ENCODE measurements at regions not wholly inside any gene's neighbourhood (a gene's known extent, or its start where the extent isn't known, plus 50 kb on each side); places are given as distances from the start of the nearest gene placed in this dataset.
"Not testable (repeated sequence)": the region's sequence is repeated elsewhere in the genome, so short reads cannot be mapped to it uniquely, and the experiment has no call there.

DNA sequence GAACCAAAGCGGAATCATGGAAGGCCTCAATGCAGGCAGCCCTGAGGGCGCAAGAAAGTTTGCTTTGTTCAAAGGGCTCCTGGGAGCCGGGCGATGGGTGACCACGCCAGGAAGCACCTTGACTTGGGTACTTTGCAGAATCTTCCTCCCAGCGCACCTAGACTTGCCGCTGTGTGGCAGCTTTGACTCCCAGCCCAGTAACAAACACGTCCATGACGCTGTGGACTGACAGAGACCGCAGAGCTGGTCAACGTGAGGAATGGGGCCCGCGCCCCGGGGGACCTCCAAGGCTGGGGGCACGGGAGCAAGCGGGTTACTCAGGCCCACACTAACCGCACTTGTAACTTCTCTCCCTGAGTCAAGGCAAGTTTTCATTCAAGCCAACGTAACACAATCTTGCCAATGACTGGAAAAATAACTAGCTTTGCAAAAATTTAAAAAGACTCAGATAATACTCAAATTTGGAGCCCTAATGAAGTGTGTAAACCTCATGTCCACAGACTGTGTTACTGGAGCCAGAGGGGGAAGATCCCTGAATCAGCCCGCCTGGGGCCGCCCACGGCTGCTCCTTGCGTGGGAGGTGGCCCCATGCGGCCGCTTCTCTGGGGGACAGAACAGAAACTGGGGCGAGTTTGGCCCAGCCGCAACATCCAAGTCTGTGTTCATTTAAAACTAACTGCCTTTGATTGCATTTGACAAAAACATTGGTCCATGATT lies 130.8 kb downstream of the DNAJB6 start:
- no peak for DNase-seq (ENCODE audit: low spot score)

DNA sequence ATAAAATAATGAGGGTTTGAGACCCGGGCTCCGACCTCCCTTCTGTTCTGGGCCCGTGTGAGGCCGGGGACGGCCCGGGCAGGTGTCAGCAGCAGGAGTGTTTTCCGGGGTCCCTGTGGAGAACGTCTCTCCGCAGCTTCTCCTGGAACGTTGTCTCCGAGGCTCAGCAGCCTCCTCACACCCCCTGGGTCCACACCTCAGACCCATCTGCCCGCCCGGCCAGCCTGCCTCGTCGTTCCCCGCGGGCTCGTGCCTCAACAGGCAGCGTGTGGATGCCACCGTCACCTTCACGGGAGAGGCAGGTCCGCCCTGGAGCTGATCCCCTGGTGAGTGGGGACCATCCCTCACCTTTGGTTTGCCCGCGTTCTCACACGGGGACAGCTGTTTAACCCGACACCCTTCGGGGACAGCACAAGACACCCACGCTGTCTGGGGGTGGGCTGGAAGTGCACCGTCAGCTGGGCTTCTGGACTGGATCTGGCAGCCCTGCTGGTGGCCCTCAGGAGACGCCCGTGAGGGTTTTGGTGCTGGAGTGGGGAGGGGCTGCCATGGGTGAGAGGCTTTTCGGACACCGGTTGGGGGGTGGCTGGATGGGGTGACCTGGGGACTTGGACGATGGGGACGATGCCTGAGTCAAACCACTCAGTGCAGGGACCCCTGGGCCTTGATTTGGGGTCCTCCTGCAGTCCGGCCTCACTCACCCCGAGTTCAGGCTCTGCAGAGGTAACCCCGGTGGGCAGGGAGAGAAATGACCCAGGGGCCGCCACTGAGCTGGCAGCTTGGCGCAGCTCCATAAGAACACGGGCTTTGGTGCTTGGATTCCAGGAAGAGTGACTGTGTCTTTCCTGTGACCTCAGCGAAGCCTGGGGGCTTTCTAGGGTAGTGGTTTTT lies 131.7 kb downstream of the DNAJB6 start:
- no peak for DNase-seq (ENCODE audit: low spot score)

DNA sequence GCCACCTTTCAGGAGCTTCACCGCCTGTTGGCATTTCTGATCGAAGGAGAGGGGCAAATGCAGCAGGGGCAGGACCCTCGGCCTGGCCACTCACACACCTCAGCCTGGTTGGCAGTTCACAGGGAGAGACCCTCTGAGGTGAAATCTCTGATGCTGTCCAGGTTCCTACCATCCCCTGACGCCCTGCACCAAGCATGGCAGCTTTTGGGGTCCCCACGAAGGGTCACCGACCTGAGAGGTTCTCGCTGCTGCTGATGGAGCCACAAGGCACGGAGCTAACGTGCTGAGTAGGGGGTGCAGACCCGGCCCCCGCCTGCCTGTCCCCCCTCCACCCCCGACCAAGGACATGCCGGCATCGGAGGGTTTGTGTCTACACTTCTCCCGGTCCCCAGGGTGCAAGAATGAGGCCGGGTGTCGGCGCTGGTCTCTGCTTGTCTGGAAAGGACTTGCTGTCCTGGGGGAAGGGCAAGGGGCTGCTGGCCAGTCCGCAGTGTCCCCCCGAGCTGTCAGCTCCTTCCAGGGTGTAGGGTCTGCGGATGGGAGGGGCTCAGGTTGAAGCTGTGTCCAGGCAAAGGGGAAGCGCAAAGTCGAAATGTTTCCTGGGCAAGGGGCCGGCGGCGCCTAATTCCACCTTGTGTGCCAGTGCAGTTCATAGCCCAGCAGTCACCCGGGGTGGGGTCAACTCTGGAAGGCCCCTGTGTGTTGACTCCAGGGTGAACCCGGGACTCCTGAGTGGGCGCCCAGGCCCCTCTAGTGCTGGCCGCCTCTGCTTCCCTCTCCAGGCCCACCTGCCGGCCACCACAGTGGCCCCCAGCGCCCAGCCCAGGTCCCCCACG lies 132.6 kb downstream of the DNAJB6 start:
- no peak for DNase-seq (ENCODE audit: low spot score)

DNA sequence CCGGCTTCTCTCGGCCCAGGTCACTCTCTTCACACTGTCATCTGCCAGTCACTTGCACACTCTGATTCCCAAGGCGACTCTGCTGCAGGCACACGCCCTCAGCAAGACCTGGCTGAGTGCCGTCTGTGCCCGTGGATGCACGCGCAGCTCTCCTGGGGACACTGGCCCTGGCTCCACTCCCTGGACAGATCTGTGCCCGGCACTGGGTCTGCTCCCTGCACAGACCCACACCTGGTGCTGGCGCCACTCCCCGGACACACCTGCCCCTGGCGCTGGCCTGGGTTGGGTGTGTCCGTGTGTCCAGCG lies 133.2 kb downstream of the DNAJB6 start:
- no peak for DNase-seq (ENCODE audit: low spot score)

DNA sequence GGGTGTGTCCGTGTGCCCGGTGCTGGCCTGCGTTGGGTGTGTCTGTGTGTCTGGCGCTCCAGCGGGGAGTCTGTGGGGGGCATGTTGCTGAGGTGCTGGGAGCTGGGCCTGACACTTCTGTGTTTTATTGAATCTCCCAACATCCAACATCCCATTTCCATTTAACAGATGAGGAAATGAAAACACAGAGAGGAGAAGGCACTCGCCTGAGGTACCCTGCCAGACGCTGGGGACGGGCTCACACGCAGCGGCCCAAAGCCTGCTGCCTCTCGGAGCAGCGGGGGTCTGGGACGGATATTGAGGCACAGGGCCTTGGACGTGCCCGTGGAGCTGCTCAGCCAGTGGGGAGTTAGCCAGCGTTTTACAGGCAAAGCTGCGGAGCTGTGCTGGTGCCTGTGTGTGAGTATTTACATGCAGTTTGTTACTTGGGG lies 133.9 kb downstream of the DNAJB6 start:
- no peak for DNase-seq (ENCODE audit: low spot score)

DNA sequence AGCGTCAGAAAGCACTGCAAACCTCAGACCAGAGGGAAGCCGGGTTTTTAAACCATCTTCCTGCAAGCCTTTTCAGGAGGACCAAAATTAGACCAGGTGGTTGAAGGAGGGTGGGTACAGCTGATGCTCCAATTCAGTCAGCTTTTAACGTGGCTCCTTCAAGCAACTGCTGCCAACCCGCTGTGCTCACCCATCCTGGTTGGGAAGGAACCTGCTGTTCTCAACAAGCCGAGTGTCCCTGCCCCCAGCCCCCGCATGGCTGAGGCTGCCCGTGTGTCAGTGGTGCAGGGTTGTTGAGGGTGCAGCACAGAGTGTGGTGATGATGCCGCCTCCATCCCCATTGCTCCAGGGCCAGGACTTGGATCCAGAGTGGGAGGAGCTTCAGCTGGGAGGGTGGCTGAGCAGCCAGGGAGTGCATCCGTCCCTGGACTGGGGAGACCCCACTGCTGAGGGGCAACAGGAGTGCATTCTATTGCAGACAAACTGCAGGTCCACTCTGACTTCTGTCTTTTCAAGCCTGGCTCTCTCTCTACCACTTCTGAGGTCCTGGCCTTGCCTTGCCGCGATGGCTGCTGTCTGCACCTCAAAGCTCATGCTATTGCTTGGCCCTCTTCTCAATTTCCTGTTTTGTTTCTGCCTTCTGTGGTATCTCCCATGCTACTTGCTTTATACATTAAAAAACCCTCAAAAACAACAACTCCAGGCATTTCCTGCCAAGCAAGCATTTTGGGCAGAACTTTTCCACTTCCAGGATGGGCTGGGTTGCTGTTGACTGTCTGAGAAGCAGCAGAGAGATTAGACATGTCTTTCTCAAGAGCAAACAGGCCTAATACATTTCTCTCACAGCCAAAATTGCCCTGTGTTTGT lies 134.7 kb downstream of the DNAJB6 start:
- peak; percentile 35 for DNase-seq (ENCODE audit: low spot score)

DNA sequence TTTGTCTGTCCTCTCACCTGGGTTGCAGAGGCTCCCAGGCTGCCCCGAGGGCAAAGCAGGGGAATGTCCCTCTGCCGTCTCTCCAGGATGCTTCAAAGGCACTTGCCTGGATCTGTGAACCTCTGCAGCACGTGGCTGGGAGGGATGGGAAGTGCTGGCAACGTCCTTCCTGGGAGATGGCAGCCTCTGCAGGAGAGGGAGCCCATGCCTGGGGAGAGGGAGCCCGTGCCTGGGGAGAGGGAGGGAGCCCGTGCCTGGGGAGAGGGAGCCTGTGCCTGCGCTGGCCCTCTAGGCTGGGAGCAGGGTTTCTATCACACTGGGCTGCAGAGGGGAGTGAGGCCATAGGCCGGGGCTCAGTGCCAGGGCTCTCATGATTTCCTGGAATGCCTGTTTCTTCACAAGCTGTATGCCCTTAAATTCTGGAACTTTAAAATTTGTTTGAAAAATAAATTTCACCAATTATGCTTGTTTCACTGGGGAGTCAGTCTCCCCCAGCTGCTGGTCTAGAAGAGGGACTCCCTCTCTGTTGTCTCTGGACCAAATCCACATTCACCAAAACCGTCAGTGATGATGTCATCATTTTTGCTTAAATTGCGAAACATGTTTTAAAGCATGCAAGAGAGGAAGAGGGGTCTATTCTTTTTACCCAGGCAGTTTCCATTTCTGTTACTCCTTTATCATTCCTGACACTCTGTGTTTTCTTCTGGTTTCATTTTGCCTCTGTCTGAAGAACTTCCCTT lies 135.7 kb downstream of the DNAJB6 start:
- DNase-seq (ENCODE audit: low spot score), result no peak

DNA sequence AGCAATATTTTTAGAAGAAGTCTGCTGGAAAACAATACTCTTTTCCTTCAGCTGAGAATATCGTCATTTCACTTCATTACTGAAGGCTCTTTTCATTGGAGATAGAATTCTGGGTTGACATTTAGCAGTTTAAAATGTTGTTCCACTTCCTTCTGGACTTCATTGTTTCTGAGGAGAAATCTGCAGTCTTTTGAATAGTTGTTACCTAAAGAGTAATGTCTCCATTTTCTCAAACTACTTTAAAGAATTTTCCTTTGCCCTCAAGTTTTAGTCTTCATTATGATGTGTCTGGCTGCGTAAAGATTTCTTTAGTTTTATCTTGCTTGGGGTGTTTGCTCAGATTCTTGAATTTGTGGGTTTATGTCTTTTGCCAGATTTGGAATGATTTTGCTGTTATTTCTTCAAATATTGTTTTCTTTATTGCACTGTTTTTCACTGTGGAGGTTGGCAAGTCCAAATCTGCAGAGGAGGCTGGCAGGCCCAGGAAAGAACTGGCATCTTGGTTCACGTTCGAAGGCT lies 136.3 kb downstream of the DNAJB6 start:
- no peak for DNase-seq (ENCODE audit: low spot score)

DNA sequence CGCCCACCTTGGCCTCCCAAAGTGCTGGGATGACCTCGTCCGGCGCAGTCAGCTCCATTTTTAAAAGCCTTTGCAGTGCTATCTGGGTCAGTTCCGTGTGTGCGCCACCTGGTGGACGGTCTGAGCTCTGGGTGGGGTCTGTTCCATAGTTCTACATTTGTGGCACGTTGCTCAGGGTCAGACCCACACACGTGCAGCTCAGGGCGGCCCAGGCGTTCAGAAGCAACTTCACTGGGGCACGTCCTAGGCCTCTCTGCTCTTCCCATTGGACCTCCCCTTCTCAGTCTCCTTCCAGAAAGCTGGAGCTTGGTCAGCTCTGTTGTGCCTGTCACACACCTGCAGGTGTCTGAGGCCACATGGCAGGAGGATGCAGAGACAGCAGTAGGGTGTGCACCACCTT lies 137.9 kb downstream of the DNAJB6 start:
- DNase-seq (ENCODE audit: low spot score), result no peak

DNA sequence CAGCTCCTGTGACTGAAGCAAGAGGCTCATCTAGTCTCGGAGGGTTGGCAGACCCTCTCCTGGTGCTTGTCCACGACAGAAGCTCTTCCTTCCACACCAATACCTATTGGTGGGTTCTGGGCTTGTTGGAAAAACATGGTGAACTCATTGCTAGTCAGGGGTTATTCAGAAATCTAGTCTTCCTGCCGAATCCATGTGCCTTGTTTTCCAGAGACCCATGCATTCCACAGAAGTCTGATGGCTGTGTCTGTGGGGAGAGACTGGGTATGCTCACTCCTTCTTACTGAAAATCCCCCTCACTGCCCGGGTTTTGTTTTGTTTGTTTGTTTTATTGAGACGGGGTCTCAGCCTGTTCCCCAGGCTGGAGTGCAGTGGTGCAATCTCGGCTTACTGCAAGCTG lies 138.3 kb downstream of the DNAJB6 start:
- no peak for DNase-seq (ENCODE audit: low spot score)

DNA sequence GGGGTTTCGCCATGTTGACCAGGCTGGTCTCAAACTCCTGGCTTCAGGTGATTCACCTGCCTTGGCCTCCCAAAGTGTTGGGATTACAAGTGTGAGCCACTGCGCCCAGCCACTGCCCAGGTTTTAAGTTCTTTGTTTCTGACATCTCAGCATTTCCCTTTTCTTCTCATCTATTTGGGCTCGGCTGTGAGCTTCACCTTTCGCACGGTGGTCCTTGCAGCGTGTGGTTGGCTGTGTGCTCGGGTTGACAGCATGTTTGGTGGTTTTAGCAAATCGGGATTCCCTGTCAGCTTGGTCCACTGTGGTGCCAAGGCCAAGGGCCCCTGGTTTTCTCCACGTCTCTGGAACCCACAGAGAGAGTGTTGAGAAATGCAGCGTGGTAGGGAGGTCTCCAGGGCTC lies 138.8 kb downstream of the DNAJB6 start:
- DNase-seq (ENCODE audit: low spot score), result no peak

DNA sequence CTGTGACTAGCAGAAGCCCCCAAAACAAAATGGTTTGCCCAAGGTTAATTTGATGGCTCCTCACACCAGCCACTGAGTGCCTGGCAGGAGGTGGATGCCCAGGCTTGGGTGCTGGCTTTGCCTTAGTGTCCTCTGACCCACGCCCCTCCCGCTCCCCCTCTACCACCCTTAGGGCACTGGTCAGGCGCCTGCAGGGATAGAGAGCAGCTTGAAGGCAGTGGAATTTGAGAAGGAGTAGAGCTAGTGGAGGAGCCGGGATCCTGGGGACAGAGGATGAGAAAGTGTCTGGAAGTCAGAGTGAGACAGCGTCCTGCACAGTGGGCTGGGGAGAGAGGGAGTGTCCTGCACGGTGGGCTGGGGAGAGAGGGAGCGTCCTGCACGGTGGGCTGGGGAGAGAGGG lies 139.4 kb downstream of the DNAJB6 start:
- no peak for DNase-seq (ENCODE audit: low spot score)

DNA sequence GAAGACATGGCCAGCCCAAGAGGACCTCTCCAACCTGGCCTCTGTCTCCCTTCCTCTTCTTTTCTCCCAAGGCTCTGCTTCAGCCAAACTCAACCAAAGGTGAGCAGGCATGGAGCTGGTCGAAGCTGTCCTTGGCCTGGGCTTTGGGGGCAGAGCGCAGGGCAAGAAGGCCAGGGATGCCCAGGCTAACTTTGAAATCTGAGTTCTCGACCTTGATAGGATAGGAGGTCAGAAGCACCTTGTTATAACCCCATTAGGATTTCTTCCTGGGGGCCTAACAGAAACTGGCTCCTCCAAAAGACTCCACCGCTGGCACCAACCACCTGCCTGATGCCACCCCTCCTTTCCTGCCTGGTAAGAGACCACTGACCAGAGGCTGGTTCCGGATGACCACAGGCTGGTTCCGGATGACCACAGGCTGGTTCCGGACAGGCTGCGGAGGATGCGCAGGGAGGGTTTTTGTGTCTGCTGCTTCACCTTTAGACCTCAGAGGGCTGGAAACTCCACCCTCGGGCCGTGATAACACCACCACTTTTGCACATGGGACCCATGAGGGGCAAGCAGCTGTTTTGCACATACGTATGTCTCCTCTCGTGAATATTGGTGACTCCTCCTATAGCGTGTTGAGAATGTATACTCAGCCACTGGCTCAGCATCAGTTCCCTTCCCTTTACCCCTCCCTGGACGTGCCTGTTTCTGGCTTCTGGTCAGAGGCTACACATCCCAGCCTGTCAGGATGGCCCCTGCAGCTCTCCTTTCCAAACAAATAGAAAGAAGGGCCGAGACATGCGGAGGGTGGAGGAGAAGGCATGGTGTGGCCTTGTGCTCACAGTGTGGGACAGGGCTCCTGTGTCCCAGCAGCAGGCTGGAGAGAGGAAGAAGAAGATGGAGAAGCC lies 140.1 kb downstream of the DNAJB6 start:
- DNase-seq (ENCODE audit: low spot score), result no peak

DNA sequence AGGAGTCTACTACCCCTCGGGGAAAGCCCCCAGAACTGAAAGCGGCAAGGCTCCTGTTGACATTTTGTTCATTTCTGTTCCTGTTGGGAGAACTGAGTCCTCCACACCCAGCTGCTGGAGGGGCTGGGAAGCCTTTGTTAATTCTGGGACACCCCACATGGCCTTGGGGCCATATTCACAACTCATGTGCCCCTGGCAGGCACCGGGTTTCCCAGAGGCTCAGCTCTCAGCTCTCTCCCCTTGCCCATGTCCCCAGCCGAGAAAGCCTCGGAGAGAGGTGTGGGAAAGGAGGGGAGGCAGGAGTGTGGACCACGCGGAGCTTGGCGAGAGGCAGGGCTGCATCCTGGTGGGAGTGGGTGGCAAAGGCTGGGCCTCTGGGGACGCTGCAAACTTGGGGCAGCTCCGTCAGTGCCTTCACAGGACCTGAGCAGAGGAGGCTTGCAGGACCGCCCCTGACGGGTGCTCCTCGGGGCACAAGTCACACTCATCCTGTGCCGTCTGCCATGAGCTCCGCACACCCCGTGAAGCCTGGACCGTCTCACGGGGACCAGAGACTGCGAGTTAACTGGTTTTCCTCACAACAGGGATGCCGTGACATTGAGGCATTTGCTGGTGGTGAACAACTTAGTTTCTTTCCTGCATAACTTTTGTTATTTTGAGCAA lies 140.9 kb downstream of the DNAJB6 start:
- peak; percentile 50 for DNase-seq (ENCODE audit: low spot score)

DNA sequence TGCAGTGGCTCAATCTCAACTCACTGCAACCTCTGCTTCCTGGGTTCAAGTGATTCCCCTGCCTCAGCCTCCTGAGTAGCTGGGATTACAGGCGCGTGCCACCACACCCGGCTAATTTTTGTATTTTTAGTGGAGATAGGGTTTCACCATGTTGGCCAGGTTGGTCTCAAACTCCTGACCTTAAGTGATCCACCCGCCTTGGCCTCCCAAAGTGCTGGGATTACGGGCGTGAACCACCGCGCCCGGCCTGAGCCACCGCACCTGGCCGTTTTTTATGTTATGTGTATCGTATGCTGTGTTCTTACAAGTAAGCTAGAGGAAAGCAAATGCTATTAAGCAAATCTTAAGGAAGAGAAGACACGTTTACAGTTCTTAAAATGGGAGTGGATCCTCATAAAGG lies 141.8 kb downstream of the DNAJB6 start:
- DNase-seq (ENCODE audit: low spot score), result not testable (repeated sequence)

DNA sequence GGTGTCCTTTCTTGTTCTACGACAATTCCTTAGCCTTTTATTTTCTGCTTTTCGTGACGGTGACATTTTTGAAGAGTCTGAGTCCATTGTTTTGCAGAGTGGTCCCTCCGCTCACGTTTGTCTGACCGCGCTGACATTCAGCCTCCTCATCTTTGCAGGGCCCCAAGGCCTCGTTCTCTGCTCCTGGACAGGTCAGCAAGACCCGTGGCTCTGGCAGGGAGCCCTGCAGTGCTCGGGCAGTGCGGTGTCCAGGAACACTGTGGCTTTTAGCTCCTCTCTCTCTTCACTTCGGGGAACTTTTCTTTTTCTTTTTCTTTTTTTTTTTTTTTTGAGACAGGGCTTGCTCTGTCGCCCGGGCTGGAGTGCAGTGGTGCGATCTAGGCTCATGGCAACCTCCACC lies 142.5 kb downstream of the DNAJB6 start:
- DNase-seq (ENCODE audit: low spot score), result no peak

DNA sequence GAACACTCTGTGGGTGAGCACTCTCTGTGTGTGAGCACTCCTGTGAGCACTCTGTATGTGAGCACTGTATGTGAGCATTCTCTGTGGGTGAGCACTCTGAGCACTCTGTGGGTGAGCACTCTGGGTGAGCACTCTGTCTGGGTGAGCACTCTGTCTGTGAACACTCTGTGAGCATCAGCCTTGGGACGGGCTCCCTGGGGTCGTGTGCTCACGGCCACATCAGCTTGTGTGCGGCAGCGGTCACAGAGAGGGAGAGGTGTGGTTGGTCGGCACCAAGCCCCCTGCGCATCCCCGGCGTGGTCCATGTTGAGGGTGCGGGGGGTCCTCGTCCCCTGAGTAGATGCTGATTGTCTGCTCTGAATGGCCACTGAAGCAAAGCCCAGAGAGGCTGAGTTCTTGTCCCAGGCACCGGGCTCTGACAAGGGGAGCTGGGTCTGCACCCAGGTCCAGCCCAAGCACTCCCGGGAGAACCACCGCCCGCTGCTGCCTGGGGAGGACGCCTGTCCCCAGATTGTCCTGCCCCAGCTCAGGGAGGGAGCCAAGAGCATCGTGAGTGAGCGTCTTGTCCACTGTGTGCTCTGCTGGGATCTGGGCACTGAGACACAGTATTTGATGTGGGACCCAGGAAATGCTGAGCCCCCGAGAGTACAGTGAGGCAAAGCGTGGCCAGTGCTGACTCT lies 143.7 kb downstream of the DNAJB6 start:
- DNase-seq (ENCODE audit: low spot score), result no peak

DNA sequence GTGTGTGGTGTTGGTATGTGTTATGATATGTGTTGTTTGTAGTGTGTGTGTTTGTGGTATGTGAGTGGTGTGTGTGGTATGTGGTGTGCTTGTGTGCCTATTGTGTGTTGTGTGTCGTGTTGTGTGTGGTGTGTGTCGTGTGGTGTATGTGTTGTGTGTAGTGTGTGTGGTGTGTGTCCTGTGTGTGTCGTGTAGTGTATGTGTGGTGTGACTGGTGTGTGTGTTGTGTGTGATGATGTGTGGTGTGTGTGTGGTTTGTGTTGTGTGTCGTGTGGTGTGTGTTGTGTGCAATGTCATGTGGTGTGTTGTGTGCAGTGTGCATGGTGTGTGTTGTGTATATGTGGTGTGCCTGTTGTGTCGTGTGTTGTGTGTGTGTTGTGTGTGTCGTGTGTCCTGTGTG lies 144.6 kb downstream of the DNAJB6 start:
- DNase-seq (ENCODE audit: low spot score), result no peak

DNA sequence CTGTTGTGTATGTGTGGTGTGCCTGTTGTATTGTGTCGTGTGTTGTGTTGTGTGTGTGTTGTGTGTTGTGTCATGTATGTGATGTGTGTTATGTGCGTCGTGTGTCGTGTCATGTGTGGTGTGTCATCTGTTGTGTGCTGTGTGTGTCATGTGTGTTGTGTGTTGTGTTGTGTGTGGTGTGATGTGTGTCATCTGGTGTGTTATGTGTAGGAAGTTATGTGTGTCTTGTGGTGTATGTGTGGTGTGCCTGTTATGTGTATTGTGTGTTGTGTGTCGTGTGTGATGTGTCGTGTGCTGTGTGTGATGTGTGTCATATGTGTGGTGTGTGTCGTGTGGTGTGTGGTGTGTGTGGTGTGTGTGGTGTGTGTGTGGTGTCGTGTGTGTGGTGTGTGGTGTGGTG lies 145.2 kb downstream of the DNAJB6 start:
- DNase-seq (ENCODE audit: low spot score), result no peak
